Hepatocyte (in vitro differentiated cells): ENCODE measurements at regions not wholly inside any gene's neighbourhood (a gene's known extent, or its start where the extent isn't known, plus 50 kb on each side); places are given as distances from the start of the nearest gene placed in this dataset.

Source experiments
- DNase-seq: peaks from one replicate; pipeline ENCODE4 v3.0.0-alpha.2; 2016; ENCODE audit warnings: low spot score
- H2AFZ ChIP-seq: fragments of 200-600 bp; sonication (generic); 2 replicates; pipeline ENCODE4 v1.6.0; 2016; ENCODE audit warnings: antibody characterized with exemption, mild to moderate bottlenecking
- H3K27ac ChIP-seq: fragments of 200-600 bp; sonication (generic); 2 replicates; pipeline ENCODE4 v1.5.1; 2016; ENCODE audit warnings: mild to moderate bottlenecking
- H3K27me3 ChIP-seq: fragments of 200-600 bp; sonication (generic); 2 replicates; pipeline ENCODE4 v1.6.1; 2016
- H3K36me3 ChIP-seq: fragments of 200-600 bp; sonication (generic); replicated peaks from 2 replicates; pipeline ENCODE4 v1.5.1; 2016; ENCODE audit warnings: low read depth; ENCODE audit not compliant: insufficient read depth
- H3K4me1 ChIP-seq: fragments of 200-600 bp; sonication (generic); 2 replicates; pipeline ENCODE4 v1.5.1; 2016; ENCODE audit warnings: mild to moderate bottlenecking, moderate library complexity; ENCODE audit not compliant: insufficient read depth
- H3K4me2 ChIP-seq: fragments of 200-600 bp; sonication (generic); 2 replicates; pipeline ENCODE4 v1.6.0; 2016
- H3K4me3 ChIP-seq: fragments of 200-600 bp; sonication (generic); 2 replicates; pipeline ENCODE4 v1.5.1; 2016; ENCODE audit warnings: mild to moderate bottlenecking
- H3K79me2 ChIP-seq: fragments of 200-600 bp; sonication (generic); 2 replicates; pipeline ENCODE4 v1.6.0; 2017; ENCODE audit warnings: mild to moderate bottlenecking
- H3K9me2 ChIP-seq: fragments of 200-600 bp; sonication (generic); replicated peaks from 2 replicates; pipeline ENCODE4 v1.6.0; 2017; ENCODE audit warnings: mild to moderate bottlenecking; ENCODE audit not compliant: insufficient read depth
- H3K9me3 ChIP-seq: fragments of 200-600 bp; sonication (generic); 2 replicates; pipeline ENCODE4 v1.5.1; 2016; ENCODE audit warnings: low read depth, mild to moderate bottlenecking
- H4K20me1 ChIP-seq: fragments of 200-600 bp; sonication (generic); 2 replicates; pipeline ENCODE4 v1.6.0; 2016; ENCODE audit warnings: mild to moderate bottlenecking; ENCODE audit not compliant: insufficient read depth, poor library complexity, severe bottlenecking
- CTCF ChIP-seq: fragments of 200-600 bp; sonication (generic); IDR thresholded peaks from 2 replicates; pipeline ENCODE4 v1.5.1; 2016; ENCODE audit warnings: antibody characterized with exemption, mild to moderate bottlenecking; ENCODE audit not compliant: poor library complexity
- EZH2 ChIP-seq: fragments of 200-600 bp; sonication (generic); IDR thresholded peaks from 2 replicates; pipeline ENCODE4 v1.6.1; 2016; ENCODE audit warnings: antibody characterized with exemption, mild to moderate bottlenecking, borderline replicate concordance
- EZH2phosphoT487 ChIP-seq: fragments of 200-600 bp; sonication (generic); IDR thresholded peaks from one replicate; pipeline ENCODE4 v1.6.1; 2018; ENCODE audit warnings: antibody characterized with exemption, mild to moderate bottlenecking, low read depth, moderate library complexity; ENCODE audit not compliant: unreplicated experiment, severe bottlenecking
- WGBS: methylation state at CpG from one replicate; pipeline ENCODE4 v1.1.6; 2016; ENCODE audit warnings: low lambda C conversion rate; ENCODE audit errors: missing lambda C conversion rate; 5-methylcytosine and 5-hydroxymethylcytosine counted together

GRCh38 chr10:71046747-71047146 is 158.4 kb upstream of the PCBD1 start:
- DNase-seq, result no peak
- Histone ChIP-seq H3K27ac (no peak overlapping the region), H3K4me3 (no peak overlapping the region), H3K27me3 (no peaks in the 10 kb centered on the region), H3K4me2 (no peak overlapping the region), H3K9me3 (no peaks in the 10 kb centered on the region), H3K79me2 (no peaks in the 10 kb centered on the region), H3K4me1 (no peaks in the 10 kb centered on the region), H4K20me1 (no peaks in the 10 kb centered on the region), H3K36me3 (no peaks in the 10 kb centered on the region), H3K9me2 (no peaks in the 10 kb centered on the region), H2AFZ (no peak overlapping the region)
- 100% methylated on average over 5 of the region's 5 CpGs for WGBS
- no peak for TF ChIP-seq EZH2
- TF ChIP-seq EZH2phosphoT487, result no peak
- TF ChIP-seq CTCF, result no peak

GRCh38 chr10:71048971-71049615 is 160.7 kb upstream of the PCBD1 start:
- Histone ChIP-seq H3K36me3 (no peaks in the 10 kb centered on the region), H3K79me2 (no peaks in the 10 kb centered on the region), H4K20me1 (no peaks in the 10 kb centered on the region), H3K27me3 (no peaks in the 10 kb centered on the region), H3K9me3 (no peaks in the 10 kb centered on the region), H2AFZ (no peak overlapping the region), H3K27ac (no peak overlapping the region), H3K9me2 (no peaks in the 10 kb centered on the region), H3K4me1 (no peaks in the 10 kb centered on the region), H3K4me2 (no peak overlapping the region), H3K4me3 (no peak overlapping the region)
- TF ChIP-seq EZH2 (no peak), CTCF (no peak), EZH2phosphoT487 (no peak)
- DNase-seq, result no peak
- WGBS, result 85% methylated on average over 6 of the region's 6 CpGs

- 93% methylated on average over 6 of the region's 6 CpGs for WGBS
Observed at GRCh38 chr10:71049994-71050393, 161.6 kb upstream of the PCBD1 start.

More at GRCh38 chr10:71049994-71050393, 161.6 kb upstream of the PCBD1 start:
- Histone ChIP-seq H3K27ac (no peak overlapping the region), H2AFZ (no peak overlapping the region), H3K4me1 (no peaks in the 10 kb centered on the region), H3K79me2 (no peaks in the 10 kb centered on the region), H3K27me3 (no peaks in the 10 kb centered on the region), H3K9me2 (no peaks in the 10 kb centered on the region), H3K36me3 (no peaks in the 10 kb centered on the region), H3K4me2 (no peak overlapping the region), H3K4me3 (no peak overlapping the region), H4K20me1 (no peaks in the 10 kb centered on the region), H3K9me3 (no peaks in the 10 kb centered on the region)
- TF ChIP-seq CTCF (no peak), EZH2phosphoT487 (no peak), EZH2 (no peak)
- DNase-seq, result no peak
